CD4-positive, CD25-positive, alpha-beta regulatory T cell (primary cell): ENCODE measurements at regions not wholly inside any gene's neighbourhood (a gene's known extent, or its start where the extent isn't known, plus 50 kb on each side); places are given as distances from the start of the nearest gene placed in this dataset.

Source experiments
- ATAC-seq, 2 donors: fragments of 150-1000 bp; cut with Tn5 transposase; one replicate each; pipeline ENCODE4 v1.10.0; 2021; ENCODE audit warnings: low read depth in 2 of 2, moderate number of reproducible peaks in 2 of 2, moderate library complexity in 1 of 2
- DNase-seq, 3 donors: peaks; one replicate each; pipeline versions ENCODE4 v3.0.0 to v3.0.0-alpha.2; 2012 to 2022; ENCODE audit warnings: mixed read lengths in 1 of 3
- H3K27ac ChIP-seq: one replicate; pipeline ENCODE4 v1.7.0; 2013; ENCODE audit warnings: mild to moderate bottlenecking, low read length; ENCODE audit not compliant: insufficient read depth, poor library complexity, severe bottlenecking
- H3K27me3 ChIP-seq: one replicate; pipeline ENCODE4 v1.7.0; 2013; ENCODE audit warnings: low read length; ENCODE audit not compliant: control insufficient read depth, insufficient read depth
- H3K36me3 ChIP-seq: one replicate; pipeline ENCODE4 v1.7.0; 2013; ENCODE audit warnings: mild to moderate bottlenecking, low read length, moderate library complexity; ENCODE audit not compliant: control insufficient read depth, insufficient read depth
- H3K4me1 ChIP-seq: 2 replicates; pipeline ENCODE4 v1.7.0; 2013; ENCODE audit warnings: mild to moderate bottlenecking, low read length; ENCODE audit not compliant: insufficient read depth, control insufficient read depth, poor library complexity, severe bottlenecking
- H3K4me3 ChIP-seq: one replicate; pipeline ENCODE4 v1.7.0; 2013; ENCODE audit warnings: low read depth, mild to moderate bottlenecking, low read length, moderate library complexity
- H3K9me3 ChIP-seq, 2 experiments: 1 replicate in 1 of 2; 2 replicates in 1 of 2; pipeline ENCODE4 v1.7.0; 2013; ENCODE audit warnings: low read length in 2 of 2, mild to moderate bottlenecking in 1 of 2, moderate library complexity in 1 of 2; ENCODE audit not compliant: control insufficient read depth in 2 of 2
- H3K27ac Mint-ChIP-seq, 3 donors: one replicate each; pipeline ENCODE4 v1.8.0; 2020 to 2022; ENCODE audit warnings: mild to moderate bottlenecking in 3 of 3, mixed read lengths in 3 of 3, moderate library complexity in 2 of 3
- H3K27me3 Mint-ChIP-seq: one replicate; pipeline ENCODE4 v1.8.0; 2022; ENCODE audit warnings: mild to moderate bottlenecking, mixed read lengths
- H3K36me3 Mint-ChIP-seq: one replicate; pipeline ENCODE4 v1.8.0; 2020; ENCODE audit warnings: mixed read lengths
- H3K4me1 Mint-ChIP-seq, 4 donors: one replicate each; pipeline ENCODE4 v1.8.0; 2020 to 2022; ENCODE audit warnings: mixed read lengths in 4 of 4, mild to moderate bottlenecking in 1 of 4
- H3K4me3 Mint-ChIP-seq, 4 donors: one replicate each; pipeline ENCODE4 v1.8.0; 2020 to 2022; ENCODE audit warnings: mild to moderate bottlenecking in 4 of 4, mixed read lengths in 4 of 4, moderate library complexity in 3 of 4
- H3K9me3 Mint-ChIP-seq, 7 donors: one replicate each; pipeline ENCODE4 v1.8.0; 2020 to 2022; ENCODE audit warnings: mixed read lengths in 7 of 7, mild to moderate bottlenecking in 3 of 7, moderate library complexity in 2 of 7

DNA sequence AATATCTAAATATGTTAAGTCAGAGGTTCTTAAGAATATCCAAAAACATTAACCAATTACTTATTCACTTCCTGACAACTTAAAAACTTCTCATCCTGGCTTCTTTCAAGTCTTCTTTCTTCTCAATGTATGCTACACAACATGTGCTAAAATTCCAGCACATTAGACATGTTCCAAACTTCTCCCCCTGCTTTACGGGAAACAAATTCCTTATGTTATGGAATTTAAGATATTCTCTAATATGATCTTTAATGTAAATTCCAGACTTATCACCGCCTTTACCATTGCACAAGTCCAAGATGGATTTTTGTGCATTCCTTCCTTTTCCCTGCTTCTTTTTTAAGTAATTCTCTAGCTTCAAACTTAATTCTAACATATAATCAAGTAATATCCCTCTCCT is 964.5 kb upstream of the CHORDC1 start:
- Histone ChIP-seq H3K4me1 (no peaks in the 10 kb centered on the region), H3K9me3 (peaks cover 0 to 10% of the 10 kb centered on the region in 2 experiments), H3K36me3 (no peaks in the 10 kb centered on the region), H3K27ac (no peak overlapping the region), H3K4me3 (no peak overlapping the region), H3K27me3 (no peaks in the 10 kb centered on the region)
- Mint-ChIP-seq H3K9me3 (peaks cover 0 to 12% (median 8%) of the 10 kb centered on the region in 7 donors), H3K4me1 (no peaks in the 10 kb centered on the region), H3K27me3 (no peaks in the 10 kb centered on the region), H3K36me3 (no peaks in the 10 kb centered on the region), H3K4me3 (no peak overlapping the region), H3K27ac (no peak overlapping the region)
- DNase-seq (no peak), ATAC-seq (no peak)

DNA sequence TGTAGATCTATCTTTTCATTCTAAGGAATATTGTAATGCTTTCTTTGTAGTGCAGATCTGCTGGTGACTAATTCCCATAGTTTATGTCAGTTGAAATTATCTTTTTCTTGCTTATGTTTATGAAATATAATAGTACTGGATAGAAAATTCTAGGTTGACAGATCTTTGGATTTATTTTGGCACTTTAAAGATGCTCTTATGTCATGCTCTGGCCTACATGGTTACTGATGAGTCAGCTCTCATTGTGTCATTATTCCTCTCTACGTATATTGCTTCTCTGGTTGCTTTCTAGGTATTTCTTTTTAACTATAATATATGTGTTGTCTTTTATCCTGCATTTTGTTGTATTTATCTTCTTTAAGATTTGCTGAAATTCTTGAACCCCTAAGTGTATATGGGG is 955.5 kb upstream of the CHORDC1 start:
- Mint-ChIP-seq H3K9me3 (peaks cover 0 to 22% (median 8%) of the 10 kb centered on the region in 7 donors), H3K4me1 (no peaks in the 10 kb centered on the region), H3K36me3 (no peaks in the 10 kb centered on the region), H3K4me3 (no peak overlapping the region), H3K27ac (no peak overlapping the region), H3K27me3 (no peaks in the 10 kb centered on the region)
- H3K4me1 ChIP-seq = no peaks in the 10 kb centered on the region
- H3K9me3 ChIP-seq = no peaks in the 10 kb centered on the region
- no peak for DNase-seq
- H3K27ac ChIP-seq = no peak overlapping the region
- H3K27me3 ChIP-seq = no peaks in the 10 kb centered on the region
- H3K4me3 ChIP-seq = no peak overlapping the region
- no peaks in the 10 kb centered on the region for H3K36me3 ChIP-seq
- ATAC-seq = no peak

DNA sequence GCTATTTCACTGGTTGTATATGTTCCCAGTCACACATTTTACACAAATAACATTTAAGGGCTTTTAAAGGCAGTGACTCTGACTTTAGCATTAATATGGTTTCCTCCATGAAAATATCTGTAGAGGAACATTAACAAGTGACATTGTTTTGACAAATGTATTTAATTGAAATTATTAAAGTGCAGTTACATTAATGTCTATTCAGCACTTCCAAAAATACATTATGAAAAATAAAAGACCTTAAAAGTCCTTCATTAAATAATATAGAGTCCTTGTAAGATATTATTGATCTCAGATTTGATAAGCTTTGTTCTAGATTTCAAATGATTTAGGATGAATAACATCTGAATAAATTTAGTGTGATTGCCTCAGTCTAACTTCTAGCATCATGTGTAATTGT is 951.9 kb upstream of the CHORDC1 start:
- no peak overlapping the region for H3K4me3 ChIP-seq
- H3K36me3 ChIP-seq = no peaks in the 10 kb centered on the region
- no peaks in the 10 kb centered on the region for H3K4me1 Mint-ChIP-seq
- H3K4me1 ChIP-seq = no peaks in the 10 kb centered on the region
- H3K27me3 Mint-ChIP-seq = no peaks in the 10 kb centered on the region
- H3K9me3 ChIP-seq = no peaks in the 10 kb centered on the region
- no peak for DNase-seq
- H3K36me3 Mint-ChIP-seq = no peaks in the 10 kb centered on the region
- no peak overlapping the region for H3K27ac Mint-ChIP-seq
- H3K27me3 ChIP-seq = no peaks in the 10 kb centered on the region
- H3K9me3 Mint-ChIP-seq = peaks cover 0 to 21% (median 6%) of the 10 kb centered on the region in 7 donors
- ATAC-seq = no peak
- H3K27ac ChIP-seq = no peak overlapping the region
- H3K4me3 Mint-ChIP-seq = no peak overlapping the region

DNA sequence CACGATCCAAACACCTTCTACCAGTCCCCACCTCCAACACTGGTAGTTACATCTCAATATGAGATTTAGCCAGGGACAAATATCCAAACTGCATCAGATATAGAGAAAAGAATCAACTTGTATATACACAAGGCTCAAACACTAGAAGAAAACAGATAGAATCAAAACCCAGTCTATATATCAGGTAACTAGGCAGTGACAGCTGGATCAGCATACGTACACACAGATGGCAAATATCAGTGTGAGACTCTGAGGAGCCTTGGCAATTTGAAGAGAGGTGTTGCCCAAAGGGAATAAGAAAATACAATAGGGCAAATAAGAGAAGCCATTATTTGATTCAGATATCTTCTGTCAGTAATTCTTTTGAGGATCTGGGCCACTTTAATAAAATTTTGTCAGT is 951.3 kb upstream of the CHORDC1 start:
- Mint-ChIP-seq H3K27me3 (no peaks in the 10 kb centered on the region), H3K4me3 (no peak overlapping the region), H3K27ac (no peak overlapping the region), H3K9me3 (peaks cover 0 to 21% (median 6%) of the 10 kb centered on the region in 7 donors), H3K36me3 (no peaks in the 10 kb centered on the region), H3K4me1 (no peaks in the 10 kb centered on the region)
- H3K4me1 ChIP-seq = no peaks in the 10 kb centered on the region
- H3K9me3 ChIP-seq = no peaks in the 10 kb centered on the region
- H3K27me3 ChIP-seq = no peaks in the 10 kb centered on the region
- H3K4me3 ChIP-seq = no peak overlapping the region
- no peak for DNase-seq
- no peak overlapping the region for H3K27ac ChIP-seq
- no peaks in the 10 kb centered on the region for H3K36me3 ChIP-seq
- no peak for ATAC-seq

DNA sequence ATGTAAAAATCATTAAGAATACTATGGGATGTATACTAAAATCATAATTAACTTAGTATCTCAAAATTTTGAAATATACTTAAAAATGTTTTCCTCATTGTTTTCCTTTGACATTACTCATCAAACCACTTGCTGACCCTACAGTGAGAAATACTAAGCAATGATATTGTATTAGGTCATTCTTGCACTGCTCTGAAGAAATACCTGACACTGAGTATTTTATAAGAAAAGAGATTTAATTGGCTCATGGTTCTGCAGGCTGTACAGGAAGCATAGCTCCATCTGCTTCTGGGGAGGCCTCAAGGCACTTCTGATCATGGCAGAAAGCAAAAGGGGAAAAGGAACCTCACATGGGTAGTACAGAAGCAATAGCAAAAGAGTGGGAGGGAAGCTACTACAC is 950.9 kb upstream of the CHORDC1 start:
- Histone ChIP-seq H3K9me3 (no peaks in the 10 kb centered on the region), H3K27ac (no peak overlapping the region), H3K27me3 (no peaks in the 10 kb centered on the region), H3K4me3 (no peak overlapping the region), H3K36me3 (no peaks in the 10 kb centered on the region), H3K4me1 (no peaks in the 10 kb centered on the region)
- peaks cover 0 to 21% (median 6%) of the 10 kb centered on the region in 7 donors for H3K9me3 Mint-ChIP-seq
- no peak overlapping the region for H3K4me3 Mint-ChIP-seq
- H3K27me3 Mint-ChIP-seq = no peaks in the 10 kb centered on the region
- DNase-seq = no peak
- H3K27ac Mint-ChIP-seq = no peak overlapping the region
- H3K4me1 Mint-ChIP-seq = no peaks in the 10 kb centered on the region
- no peak for ATAC-seq
- no peaks in the 10 kb centered on the region for H3K36me3 Mint-ChIP-seq

DNA sequence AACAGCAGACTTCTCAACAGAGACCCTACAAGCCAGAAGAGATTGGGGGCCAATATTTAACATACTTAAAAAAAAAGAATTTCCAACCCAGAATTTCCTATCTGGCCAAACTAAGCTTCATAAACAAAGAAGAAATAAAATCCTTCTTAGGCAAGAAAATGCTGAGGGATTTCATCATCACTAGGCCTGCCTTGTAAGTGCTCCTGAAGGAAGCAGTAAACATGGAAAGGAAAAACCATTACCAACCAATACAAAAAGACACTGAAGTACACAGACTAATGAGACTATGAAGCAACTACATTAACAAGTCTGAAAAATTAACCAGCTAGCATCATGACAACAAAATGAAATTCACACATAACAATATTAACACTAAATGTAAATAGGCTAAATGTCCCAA is 947.9 kb upstream of the CHORDC1 start:
- Histone ChIP-seq H3K27me3 (no peaks in the 10 kb centered on the region), H3K4me3 (no peak overlapping the region), H3K36me3 (no peaks in the 10 kb centered on the region), H3K4me1 (no peaks in the 10 kb centered on the region), H3K9me3 (no peaks in the 10 kb centered on the region), H3K27ac (no peak overlapping the region)
- no peaks in the 10 kb centered on the region for H3K27me3 Mint-ChIP-seq
- ATAC-seq = no peak
- H3K27ac Mint-ChIP-seq = no peak overlapping the region
- no peaks in the 10 kb centered on the region for H3K36me3 Mint-ChIP-seq
- H3K9me3 Mint-ChIP-seq = peaks cover 0 to 16% (median 3%) of the 10 kb centered on the region in 7 donors
- no peak overlapping the region for H3K4me3 Mint-ChIP-seq
- no peak for DNase-seq
- no peaks in the 10 kb centered on the region for H3K4me1 Mint-ChIP-seq

DNA sequence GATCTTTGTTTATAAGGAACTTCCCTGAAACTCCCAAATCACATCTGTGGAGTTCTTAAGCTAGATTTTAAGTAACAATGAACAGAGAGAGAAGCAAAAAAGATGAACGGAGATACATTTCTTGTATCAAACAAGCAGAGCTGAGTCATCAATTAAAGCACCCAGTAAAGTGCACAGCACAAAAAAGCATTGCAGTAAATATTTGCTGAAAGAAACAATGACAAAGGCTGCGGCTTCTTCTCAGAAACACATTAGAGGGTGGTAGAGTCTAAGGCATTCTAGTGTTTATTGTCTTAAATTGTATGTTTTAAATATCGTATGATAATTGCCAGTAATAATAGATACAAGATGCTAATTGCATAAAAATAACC is 941.6 kb upstream of the CHORDC1 start:
- DNase-seq (no peak), ATAC-seq (no peak)
- H3K9me3 ChIP-seq = no peaks in the 10 kb centered on the region
- H3K9me3 Mint-ChIP-seq = peaks cover 0 to 7% (median 2%) of the 10 kb centered on the region in 7 donors
- no peak overlapping the region for H3K27ac ChIP-seq
- H3K36me3 ChIP-seq = no peaks in the 10 kb centered on the region
- H3K27ac Mint-ChIP-seq = no peak overlapping the region
- no peaks in the 10 kb centered on the region for H3K27me3 ChIP-seq
- no peaks in the 10 kb centered on the region for H3K36me3 Mint-ChIP-seq
- no peaks in the 10 kb centered on the region for H3K27me3 Mint-ChIP-seq
- H3K4me1 ChIP-seq = no peaks in the 10 kb centered on the region
- H3K4me3 Mint-ChIP-seq = no peak overlapping the region
- no peak overlapping the region for H3K4me3 ChIP-seq
- H3K4me1 Mint-ChIP-seq = no peaks in the 10 kb centered on the region

DNA sequence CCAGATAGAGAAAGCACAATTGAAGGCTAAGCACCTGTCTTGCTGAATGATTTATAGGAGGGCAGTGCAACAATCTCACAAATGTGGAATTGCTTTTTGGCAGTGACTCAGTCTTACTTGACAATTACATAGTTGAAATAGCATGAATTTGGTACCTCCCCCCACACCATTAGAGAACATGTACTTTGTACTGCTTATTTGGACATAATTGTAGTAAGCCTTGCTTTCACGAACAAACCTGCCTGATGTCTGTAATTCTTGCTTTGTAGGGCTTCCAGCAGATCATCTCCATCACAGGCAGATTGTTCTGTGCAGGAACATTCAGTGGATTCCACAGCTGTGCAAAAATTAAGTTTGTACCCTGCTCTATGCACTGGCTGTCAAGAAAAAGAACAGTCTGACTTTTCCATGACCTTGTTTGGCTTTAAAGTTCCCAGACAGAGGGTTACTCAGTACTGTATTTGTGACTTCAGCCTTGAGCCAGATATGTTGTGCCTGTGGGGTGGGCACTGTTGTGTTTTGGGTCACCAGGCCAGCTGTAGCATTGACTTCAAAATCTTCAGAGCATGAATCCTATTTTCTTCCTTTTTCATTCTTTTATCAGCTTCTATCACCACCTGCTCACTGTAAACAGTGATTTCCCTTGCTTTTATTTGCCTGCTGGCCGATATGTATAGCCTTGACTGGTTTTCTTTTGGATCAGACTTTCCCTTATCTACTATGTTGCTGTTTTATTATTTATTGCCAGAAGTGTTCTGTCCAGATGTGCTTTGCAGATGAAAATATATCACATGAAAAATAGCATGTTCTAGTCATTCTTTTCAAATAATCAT is 941.0 kb upstream of the CHORDC1 start:
- Histone ChIP-seq H3K36me3 (no peaks in the 10 kb centered on the region), H3K9me3 (no peaks in the 10 kb centered on the region), H3K27ac (no peak overlapping the region), H3K27me3 (no peaks in the 10 kb centered on the region), H3K4me1 (no peaks in the 10 kb centered on the region), H3K4me3 (no peak overlapping the region)
- no peaks in the 10 kb centered on the region for H3K4me1 Mint-ChIP-seq
- no peaks in the 10 kb centered on the region for H3K36me3 Mint-ChIP-seq
- no peaks in the 10 kb centered on the region for H3K27me3 Mint-ChIP-seq
- DNase-seq (no peak), ATAC-seq (no peak)
- no peak overlapping the region for H3K27ac Mint-ChIP-seq
- no peak overlapping the region for H3K4me3 Mint-ChIP-seq
- H3K9me3 Mint-ChIP-seq = peaks cover 0 to 7% (median 2%) of the 10 kb centered on the region in 7 donors
